ENCODE measurements at regions not wholly inside any gene's neighbourhood (a gene's known extent, or its start where the extent isn't known, plus 50 kb on each side); places are given as distances from the start of the nearest gene placed in this dataset.

- no peak for TF ChIP-seq CTCF (IDR thresholded peaks at IDR 0.05)
- no peak for TF ChIP-seq POLR2A (IDR thresholded peaks at IDR 0.05)
- no peak for TF ChIP-seq POLR2AphosphoS5 (IDR thresholded peaks at IDR 0.05)
Measured at GRCh38 chr4:57355101-57355665, 245.0 kb upstream of the IGFBP7 start.
